ENCODE measurements at regions not wholly inside any gene's neighbourhood (a gene's known extent, or its start where the extent isn't known, plus 50 kb on each side); places are given as distances from the start of the nearest gene placed in this dataset.

DNA sequence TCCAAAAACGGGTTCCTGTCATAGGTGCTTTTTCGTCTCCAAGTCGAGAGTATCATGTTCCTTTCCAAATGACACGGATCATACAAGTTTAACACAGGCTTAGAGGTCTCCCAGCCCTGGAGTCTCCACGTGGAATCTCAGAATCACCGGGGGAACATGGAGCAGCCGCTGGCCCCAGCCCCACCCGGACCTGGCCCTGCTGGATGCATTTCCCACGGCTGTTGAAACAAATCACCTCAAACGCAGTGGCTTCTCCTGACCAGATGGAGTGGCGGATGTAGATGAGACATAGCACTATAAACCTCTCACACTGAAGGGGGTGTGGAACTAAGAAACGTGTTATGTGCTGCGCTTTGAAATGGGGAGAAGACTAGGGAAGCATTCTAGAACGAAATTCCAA, 70.0 kb upstream of the FRMD1 start:
- H2BK12ac ChIP-seq (ENCODE audit: insufficient read length, low read depth, low read length): no peak overlapping the region
- no peak overlapping the region for H3K56ac ChIP-seq (ENCODE audit: insufficient read length, low read depth, low read length)
- TF ChIP-seq, protein P1, sequence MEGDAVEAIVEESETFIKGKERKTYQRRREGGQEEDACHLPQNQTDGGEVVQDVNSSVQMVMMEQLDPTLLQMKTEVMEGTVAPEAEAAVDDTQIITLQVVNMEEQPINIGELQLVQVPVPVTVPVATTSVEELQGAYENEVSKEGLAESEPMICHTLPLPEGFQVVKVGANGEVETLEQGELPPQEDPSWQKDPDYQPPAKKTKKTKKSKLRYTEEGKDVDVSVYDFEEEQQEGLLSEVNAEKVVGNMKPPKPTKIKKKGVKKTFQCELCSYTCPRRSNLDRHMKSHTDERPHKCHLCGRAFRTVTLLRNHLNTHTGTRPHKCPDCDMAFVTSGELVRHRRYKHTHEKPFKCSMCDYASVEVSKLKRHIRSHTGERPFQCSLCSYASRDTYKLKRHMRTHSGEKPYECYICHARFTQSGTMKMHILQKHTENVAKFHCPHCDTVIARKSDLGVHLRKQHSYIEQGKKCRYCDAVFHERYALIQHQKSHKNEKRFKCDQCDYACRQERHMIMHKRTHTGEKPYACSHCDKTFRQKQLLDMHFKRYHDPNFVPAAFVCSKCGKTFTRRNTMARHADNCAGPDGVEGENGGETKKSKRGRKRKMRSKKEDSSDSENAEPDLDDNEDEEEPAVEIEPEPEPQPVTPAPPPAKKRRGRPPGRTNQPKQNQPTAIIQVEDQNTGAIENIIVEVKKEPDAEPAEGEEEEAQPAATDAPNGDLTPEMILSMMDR (conservative IDR thresholded peaks at IDR 0.05): no peak
- Mint-ChIP-seq H3K27me3 (ENCODE audit: low read depth) (peaks cover 3% of the 10 kb centered on the region; the same call in 1 of the 2 replicates), H3K27ac (no peak overlapping the region), H3K4me3 (no peak overlapping the region), H3K36me3 (ENCODE audit: insufficient read depth in 1 of 3, low read depth in 3 of 3) (no peaks in the 10 kb centered on the region), H3K9me3 (no peaks in the 10 kb centered on the region), H3K4me1 (peaks cover 17 to 20% of the 10 kb centered on the region in 2 experiments)
- H3K4ac ChIP-seq (ENCODE audit: low read depth, low read length): no peak overlapping the region
- no peak overlapping the region for H3K14ac ChIP-seq (ENCODE audit: insufficient read depth, low read length)
- no peak overlapping the region for H2AK5ac ChIP-seq (ENCODE audit: insufficient read length, low read length)
- no peak overlapping the region for H3K4me2 ChIP-seq (ENCODE audit: insufficient read depth, insufficient read length, low read length)
- peaks cover 5% of the 10 kb centered on the region for H3K23me2 ChIP-seq (ENCODE audit: insufficient read length, low read depth, low read length, poor library complexity, severe bottlenecking)
- no peak overlapping the region for H2BK120ac ChIP-seq (ENCODE audit: low read depth, low read length, poor library complexity, severe bottlenecking)
- H3K27me3 ChIP-seq (ENCODE audit: insufficient read depth, low read length): no peaks in the 10 kb centered on the region
- no peak overlapping the region for H4K5ac ChIP-seq (ENCODE audit: insufficient read length, low read depth, low read length)
- H2BK5ac ChIP-seq (ENCODE audit: insufficient read length, low read length): no peak overlapping the region
- no peak overlapping the region for H3T11ph ChIP-seq (ENCODE audit: low read length)
- no peak overlapping the region for H2BK15ac ChIP-seq (ENCODE audit: low read depth, low read length)
- no peak overlapping the region for H3K18ac ChIP-seq (ENCODE audit: insufficient read length, low read depth, low read length)
- H2AFZ ChIP-seq (ENCODE audit: low read length): no peak overlapping the region
- no peaks in the 10 kb centered on the region for H3K4me1 ChIP-seq (ENCODE audit: insufficient read depth, low read length)
- H4K91ac ChIP-seq (ENCODE audit: insufficient read length, low read depth, low read length): no peak overlapping the region
- no peak overlapping the region for H3K27ac ChIP-seq (ENCODE audit: insufficient read length, low read depth, low read length)
- no peak overlapping the region for H3K23ac ChIP-seq (ENCODE audit: insufficient read length, low read depth, low read length)
- no peak overlapping the region for H3K9ac ChIP-seq (ENCODE audit: extremely low read depth, insufficient read length, low read length)
- no peak overlapping the region for H4K8ac ChIP-seq (replicated peaks; ENCODE audit: insufficient read length, low read depth, low read length)
- no CpG with 5 or more reads among the region's 14 CpGs for WGBS (ENCODE audit: extremely low coverage, insufficient read length, low lambda C conversion rate)
- no peaks in the 10 kb centered on the region for H3K79me2 ChIP-seq (ENCODE audit: insufficient read depth, low read length)
- peak; percentile 15 for DNase-seq
- H3K79me1 ChIP-seq (ENCODE audit: insufficient read depth, low read depth, low read length, poor library complexity, severe bottlenecking): no peaks in the 10 kb centered on the region
- H3K9me3 ChIP-seq (ENCODE audit: control insufficient read depth, low read depth, low read length): no peaks in the 10 kb centered on the region
- no peaks in the 10 kb centered on the region for H4K20me1 ChIP-seq (ENCODE audit: control insufficient read depth, insufficient read depth, insufficient read length)
- H2BK20ac ChIP-seq (ENCODE audit: low read depth, low read length, poor library complexity, severe bottlenecking): no peak overlapping the region
